HG03097 (cell line): ENCODE measurements at regions not wholly inside any gene's neighbourhood (a gene's known extent, or its start where the extent isn't known, plus 50 kb on each side); places are given as distances from the start of the nearest gene placed in this dataset.
"Not testable (repeated sequence)": the region's sequence is repeated elsewhere in the genome, so short reads cannot be mapped to it uniquely, and the experiment has no call there.

ENCODE experiments used
- ATAC-seq: cut with Tn5 transposase; IDR thresholded peaks from one replicate; pipeline ENCODE4 v1.9.1; 2021; ENCODE audit not compliant: unreplicated experiment, low FRiP score

DNA sequence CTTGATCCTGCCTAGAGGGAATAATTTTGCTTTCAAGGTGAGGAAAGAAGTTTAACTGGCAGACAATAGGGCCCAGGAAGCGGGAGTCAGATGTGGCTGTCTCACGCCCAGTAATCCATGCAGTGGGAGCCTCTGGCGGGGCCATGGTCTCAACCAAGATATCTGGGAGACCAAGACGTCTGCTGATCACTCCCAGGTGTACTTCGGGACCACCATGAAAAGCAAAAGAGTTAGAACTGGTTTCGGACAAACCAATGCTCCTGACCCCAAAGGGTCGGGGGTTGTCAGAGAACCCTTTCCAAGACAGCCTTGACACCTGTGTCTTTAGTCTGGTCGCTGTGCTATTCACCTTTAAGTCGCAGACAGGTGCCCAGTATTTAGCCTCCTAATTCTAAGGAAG lies 256.9 kb upstream of the MBL2 start:
- ATAC-seq = no peak

DNA sequence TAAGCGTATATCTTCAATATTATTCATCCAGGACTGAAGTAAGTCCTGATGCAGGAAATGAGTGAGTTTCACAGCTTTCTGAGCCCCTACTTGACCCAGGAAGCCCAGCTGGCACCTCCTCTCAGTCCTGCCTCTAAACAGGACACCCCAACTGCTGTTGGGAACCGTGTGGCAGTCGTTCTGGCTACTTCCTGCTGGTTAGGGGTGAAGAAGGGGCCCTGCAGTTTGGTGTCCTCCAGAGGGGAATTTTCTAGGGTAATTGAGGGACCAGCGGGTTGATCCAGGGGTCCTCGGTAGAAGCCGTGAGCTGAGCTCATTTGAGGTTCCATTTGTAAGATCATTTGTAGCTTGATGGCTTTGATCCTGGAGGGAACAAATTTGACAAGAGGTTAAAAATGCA lies 253.2 kb upstream of the MBL2 start:
- ATAC-seq = not testable (repeated sequence)

DNA sequence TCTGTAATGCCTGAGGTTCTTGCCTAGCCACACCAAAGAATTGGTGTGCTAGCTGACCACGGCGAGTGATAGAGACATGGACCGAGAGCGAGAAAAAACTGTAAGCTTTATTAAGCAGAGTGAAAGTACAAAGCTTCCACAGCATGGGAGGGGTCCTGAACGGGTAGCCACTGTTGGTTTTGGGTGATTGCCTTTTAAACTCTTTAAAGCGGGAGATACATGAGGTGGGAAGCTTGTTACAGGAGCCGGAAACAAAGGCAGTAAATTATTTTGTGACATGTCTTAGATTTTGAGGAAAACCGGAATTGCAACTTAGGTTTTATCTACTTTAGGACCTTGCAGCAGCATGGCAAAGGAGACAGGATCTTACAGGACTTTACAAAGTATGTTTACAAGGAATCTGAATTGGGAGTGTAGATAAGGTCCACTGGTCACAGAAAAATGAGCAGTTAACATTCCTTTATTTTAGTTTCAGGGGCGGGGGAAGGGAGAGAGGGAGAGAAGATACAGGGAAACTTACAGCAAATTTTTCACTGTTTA lies 252.7 kb upstream of the MBL2 start:
- ATAC-seq = no peak

DNA sequence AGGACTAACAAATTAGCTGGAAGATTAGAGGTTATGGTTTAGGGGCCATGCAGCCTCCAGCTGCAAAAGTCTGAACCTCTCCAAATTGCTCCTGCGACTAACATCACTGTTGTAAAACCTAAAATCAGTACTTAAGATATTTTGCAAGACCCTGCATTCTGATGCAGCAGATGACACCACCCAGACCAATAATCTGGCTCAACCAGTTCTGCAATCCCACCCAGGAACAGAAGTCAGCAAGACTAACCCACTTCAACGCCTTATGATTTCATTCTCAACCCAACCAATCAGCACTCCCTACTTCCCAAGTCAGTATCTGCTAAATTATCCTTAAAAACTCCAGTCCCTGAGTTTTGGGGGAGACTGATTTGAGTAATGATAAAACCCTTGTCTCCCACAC lies 250.8 kb upstream of the MBL2 start:
- ATAC-seq = no peak

DNA sequence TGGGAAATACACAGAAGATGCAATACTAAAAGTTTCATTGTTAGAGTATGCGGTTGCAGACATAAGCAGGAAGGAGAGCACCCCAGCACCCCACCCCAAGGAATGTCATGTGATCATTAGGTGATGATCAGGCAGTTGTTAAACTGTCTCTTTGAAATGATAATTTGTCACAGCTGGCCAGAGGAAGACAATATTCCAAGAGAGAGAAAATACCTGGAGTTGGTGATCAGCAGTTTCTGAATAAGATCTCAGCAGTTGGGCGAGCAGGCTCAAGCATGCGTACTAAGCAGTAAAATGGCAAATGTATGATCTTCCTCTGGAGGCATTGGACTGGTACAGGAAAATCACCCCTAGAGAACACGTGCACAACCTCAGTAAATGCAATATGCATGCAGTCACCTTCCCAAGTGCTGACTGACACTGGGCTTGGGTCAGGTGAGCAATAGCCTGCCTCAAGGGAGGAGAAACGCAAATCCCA lies 250.1 kb upstream of the MBL2 start:
- ATAC-seq = no peak

DNA sequence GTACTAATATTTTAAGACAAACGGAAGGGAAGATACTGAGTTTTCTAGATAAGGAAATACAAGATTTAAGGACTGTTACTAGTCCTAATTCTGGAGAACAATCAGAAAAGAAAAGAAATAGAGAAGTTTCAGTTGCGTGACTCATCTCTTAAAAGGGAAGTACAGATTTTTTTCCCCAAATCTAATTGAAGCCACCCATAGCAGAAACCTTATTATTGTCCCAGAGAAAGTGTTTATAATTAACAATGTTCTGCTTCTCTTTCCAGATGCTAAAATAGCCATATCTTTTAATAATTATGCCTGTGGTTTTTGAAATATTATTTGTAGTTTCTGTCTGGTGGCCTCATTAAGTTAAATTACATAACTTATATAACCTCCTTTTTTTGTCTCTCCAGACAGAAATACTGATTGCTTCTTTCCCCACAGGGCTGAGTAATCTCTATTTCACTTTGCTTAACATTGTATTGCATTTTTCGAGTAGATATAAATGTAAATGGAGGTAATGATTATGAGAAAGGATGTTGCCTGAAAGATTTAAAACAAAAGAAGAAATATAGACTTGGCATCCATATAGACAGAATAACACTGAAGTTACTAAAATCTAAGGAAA lies 240.7 kb upstream of the MBL2 start:
- no peak for ATAC-seq

DNA sequence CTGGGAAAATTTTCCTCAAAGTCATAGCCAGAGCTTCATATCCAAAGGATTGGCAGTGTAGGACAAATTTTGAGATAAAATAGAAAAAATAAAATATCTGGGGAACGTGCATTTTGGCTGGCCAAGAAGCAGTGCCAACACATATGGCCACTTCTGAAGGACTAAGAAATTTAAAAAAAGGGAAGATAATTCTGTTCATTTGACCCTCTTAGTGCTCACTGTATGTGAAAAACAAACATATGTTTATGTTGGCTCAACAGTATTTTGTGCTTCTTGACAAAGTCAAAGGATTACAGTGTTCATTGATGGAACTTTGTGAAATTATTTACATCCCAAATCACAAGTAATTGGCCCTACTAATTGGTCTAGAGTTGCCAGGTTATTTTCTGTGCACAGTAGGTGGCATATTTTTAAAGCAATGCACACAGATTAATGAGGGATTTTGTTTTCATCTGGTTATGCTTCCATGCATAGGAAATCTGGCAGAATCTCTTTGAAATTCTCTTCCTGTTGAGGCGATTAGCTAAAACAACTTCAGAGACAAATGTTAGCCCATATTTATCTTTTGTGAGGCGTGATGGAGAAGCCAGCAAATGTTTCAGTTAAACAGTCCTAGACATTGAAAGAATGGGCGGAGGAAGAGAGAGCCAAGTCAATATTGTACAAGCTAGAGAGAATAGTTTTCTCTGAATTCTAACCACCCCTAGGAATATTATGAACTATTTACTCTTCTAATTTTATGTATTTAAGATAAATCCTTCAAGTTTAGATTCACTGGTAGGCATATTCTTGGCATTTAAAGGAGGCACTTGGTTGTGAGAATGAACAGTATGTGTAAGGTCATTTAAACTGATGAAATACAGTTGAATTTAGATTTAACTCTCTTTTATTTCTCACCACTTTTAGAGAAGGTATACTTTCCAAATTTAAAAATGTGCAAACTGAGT lies 237.7 kb upstream of the MBL2 start:
- no peak for ATAC-seq

DNA sequence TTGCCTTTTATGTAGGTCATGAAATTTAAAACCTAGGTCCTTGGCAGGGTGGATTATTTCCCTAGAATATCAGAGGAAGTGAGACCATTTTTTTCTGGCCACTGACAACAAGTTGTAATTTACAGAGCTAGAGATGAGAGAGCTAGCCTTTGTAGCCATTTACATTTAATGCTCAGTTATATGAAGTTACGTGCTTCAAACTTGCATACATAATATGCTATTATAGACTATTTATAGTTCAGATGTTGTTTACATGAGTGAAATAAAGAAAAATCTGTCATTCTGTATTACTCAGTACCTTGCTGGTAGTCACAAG lies 234.9 kb upstream of the MBL2 start:
- no peak for ATAC-seq

DNA sequence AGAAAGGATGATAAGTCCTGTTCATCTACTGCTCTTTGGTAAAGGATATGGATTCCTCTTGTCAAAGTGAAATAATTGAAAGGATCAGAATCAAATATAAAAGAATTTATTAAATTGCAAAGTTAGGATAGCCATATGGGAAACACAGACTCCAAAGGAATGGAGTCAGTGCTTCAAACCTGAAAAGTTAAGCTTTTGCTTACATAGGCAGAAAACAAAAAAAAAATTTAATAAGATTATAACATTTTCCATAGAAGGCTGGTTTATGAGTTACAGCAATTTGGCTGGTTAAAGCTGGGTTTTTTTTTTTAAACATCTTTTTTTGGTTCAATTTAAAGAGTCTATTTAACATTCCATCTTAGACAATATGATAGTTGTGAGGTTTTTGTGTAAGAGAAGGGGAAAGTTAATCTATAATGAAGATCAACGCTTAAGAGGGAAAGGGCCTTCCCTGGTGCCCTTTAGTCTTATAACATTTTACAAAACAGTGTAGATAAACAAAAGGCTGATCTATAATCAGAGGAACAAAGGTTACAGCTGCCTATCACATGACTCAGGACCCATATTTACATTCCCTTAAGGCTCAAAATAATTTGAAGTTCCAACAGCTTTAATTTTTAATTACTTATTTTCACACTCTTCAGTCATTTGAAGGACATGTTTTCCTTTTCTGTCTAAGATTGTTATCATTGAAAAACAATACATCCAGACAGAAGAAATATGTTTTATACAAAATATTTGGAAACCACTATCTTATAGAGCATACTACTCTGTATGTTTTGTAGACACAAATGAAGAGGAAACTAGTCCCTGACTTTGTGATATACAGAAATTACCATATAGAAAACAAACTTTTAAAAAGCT lies 234.3 kb upstream of the MBL2 start:
- no peak for ATAC-seq

DNA sequence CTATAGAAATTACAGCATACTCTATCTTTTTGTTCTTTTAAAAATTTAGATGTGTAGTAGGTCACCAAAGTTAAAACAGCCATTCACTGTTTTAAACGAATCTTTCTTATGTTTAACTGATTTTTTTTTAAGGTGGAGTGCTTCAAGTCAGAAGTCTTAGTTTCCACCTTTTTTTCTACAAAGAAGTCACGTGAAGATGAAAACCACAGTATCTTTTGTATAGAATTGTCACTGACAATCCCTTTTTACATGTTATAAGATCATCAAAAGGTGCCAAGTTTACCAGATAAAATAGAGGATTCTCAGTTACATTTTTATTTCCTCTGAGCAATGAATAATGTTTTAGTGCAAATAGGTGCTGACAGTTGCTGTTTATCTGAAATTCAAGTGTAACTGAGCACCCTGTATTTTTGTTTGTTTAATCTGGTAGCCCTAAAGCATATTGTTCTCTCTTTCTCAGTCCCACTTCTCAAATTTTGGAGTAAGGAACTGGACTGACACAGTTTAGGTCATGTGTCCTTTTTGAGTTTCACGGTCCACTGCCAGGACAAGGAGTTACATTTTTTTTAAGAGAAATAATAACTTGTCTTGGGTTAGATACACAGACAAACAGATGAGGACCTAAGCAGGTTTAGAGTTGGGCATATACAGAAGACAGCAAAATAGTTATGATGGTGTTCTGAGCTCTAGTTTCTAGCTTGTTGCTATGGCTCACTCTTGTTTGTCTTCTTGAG lies 233.2 kb upstream of the MBL2 start:
- ATAC-seq = no peak

DNA sequence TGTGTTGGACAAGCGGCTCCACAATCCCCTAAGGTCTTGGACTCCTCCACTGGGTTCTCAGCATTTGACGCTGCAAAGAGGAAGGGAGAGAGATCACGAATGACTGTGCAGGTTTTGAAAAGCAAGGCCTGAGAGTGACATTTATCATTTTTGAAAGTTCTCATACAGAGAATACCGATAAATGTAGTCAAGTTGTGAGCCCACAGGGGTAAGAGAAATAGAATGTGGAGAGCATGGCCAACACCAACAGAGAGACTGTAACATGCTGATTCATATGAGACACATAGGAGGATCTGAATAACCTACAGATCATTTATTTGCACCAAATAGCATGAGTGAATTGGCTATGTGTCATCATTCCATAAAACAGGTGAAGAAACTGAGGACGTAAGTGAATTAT lies 230.5 kb upstream of the MBL2 start:
- no peak for ATAC-seq

DNA sequence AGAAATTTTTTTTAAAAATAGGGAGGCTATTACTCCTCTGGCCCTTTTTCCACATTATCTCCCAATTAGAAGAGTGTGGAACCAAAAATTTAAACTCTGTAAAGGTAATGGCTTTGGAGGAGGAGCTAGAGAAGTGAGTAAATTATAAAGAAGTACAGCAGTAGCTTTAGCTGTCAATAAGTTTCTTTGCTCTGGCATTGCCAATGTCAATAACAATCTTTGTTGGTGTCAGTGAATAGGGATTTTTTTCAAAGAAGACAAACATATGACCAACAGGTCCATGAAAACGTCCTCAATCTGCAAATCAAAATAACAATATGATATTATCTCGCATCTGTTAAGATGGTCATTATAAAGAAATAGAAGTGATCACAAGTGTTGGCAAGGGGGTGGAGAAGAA lies 227.1 kb upstream of the MBL2 start:
- ATAC-seq = no peak

DNA sequence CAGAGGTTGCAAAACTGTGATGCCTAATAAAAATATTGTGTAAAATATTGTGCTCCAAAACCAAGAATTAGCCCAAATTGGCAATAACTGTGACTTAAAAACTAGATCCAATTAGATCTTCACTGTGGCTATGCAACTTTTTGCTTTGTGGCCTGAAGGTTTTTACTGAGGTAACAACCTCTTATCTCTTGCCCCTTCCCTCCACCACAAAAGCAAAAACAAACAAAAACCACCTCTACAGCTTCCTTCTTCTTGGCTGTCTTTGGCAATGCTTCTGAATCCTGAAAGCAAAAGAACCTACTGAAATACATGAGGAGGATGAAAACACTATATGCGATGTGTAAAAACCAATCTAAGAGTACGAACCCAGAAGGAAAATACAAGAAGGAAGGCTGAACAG lies 226.7 kb upstream of the MBL2 start:
- no peak for ATAC-seq

DNA sequence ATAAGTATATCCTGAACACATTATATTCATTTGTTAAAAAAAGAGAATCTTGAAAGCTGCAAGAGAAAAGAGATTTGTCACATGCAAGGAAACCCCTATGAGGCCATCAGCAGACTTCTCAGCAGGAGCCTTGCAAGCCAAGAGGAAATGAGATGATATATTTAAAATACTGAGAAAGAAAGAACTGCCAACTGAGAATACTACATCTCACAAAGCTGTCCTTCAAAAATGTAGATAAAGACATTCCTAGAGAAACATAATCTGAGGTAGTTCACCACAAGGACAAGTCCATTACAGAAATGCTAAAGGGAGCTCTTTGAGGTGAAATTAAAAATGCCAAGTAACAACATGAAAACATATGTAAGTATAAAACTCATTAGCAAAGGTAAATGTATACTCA lies 224.4 kb upstream of the MBL2 start:
- ATAC-seq = no peak

DNA sequence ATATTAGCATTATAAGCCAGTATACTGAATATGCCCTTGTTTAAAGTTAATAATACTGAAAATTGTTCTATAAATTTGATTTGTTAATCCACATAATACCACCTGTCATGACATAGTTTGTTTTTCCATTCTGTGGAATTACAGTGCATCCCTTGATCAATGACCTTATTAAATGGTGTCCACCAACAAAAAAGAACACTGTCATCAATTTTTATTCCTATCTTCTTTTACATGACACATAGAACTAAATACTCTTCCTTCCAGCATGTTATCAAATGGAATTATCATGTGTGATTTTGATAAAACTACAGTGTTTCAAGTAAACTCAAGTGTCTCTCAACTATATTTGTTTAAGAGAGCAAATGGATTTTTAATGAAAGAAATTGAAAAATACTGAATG lies 221.8 kb upstream of the MBL2 start:
- ATAC-seq = no peak

DNA sequence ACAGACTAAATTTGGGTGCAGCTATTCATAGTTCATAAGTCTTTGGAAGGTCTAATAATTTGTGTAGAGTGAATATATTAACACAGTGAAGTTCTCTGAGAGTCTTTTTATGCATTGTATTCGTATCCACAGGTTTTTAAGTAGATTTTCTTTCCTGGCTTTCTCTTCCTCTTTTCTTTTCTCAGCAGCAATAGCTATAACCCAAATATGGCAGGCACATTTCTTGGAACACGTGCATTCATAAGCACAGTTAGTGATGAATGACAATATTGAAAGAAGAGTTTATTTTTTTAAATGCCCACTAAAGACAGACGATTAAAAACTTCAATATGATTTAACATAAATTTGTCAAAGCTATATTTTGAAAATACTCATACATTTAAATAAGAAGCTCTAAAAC lies 220.5 kb upstream of the MBL2 start:
- ATAC-seq = no peak

DNA sequence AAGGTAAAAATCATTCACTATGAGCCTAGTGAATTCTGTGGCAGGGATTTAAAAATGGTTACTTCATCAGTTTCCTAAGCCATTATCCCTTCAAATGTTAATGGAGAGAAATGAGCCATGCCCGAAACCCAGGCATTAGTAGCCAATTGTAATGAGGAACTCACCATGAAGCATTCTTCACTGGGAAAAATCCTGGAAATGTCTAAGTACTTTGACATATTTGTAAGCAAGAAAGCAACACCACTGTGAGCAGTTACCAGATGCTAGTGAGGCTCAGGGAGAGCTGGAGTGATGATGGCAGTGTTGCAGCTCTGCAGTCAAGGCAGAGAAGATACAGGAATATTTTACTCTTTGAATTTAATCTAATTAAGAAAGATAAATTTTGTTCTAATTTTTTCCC lies 220.0 kb upstream of the MBL2 start:
- ATAC-seq = no peak

DNA sequence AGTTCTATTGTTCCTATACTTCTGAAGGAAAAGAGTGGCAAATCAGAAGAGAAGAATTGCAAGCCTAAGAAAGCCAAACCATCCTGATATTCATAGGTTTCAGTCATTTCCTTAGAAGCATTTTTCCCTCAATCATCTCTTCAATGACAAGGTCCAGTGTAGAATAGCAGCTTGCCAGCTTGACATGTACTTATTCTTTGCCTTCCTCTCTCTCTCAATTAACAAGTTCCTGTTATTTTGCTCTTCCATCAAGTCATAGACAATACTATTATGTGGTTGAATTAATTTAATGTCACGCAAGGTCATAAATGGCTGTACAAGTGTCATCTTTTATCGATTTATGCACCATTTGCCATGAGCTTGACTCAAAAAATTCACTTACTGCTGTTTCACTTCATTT lies 216.3 kb upstream of the MBL2 start:
- no peak for ATAC-seq

DNA sequence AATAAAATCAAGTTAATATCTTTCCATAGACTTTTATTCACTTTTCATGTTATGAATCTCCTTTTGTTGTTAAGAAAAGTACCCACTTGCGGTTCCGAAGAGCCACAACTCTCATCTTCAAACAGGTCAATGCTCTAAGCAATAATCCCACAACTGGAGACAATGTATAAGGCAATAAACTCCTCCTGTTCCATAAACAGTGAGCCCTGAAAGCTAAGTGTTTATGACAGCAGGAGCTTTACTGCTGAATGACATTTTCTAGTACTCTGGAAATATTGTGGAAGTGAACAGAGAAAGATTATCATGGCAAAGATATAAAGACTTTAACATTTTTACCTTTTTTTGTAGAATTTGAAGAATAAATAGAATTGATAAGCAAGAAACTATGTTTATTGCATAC lies 213.5 kb upstream of the MBL2 start:
- no peak for ATAC-seq

DNA sequence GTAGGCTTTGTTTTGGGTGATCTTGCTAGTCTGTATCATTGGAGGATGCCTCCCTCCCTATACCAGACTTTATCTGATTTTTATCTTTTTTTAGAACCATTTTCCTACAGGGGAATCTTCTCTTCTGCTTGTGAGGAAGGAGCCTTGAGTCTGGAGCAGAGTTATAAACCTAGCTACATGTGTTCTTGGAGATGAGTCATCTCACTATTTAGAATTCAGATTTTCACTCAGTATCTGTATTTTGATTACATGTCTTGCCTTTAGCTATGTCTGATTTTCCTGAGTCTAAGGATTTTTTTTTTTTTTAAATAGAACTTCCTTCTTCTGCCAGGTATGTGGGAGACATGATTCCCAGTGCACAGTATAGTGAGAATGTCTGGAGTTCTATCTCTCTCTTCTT lies 211.6 kb upstream of the MBL2 start:
- no peak for ATAC-seq
